ENCODE measurements at regions not wholly inside any gene's neighbourhood (a gene's known extent, or its start where the extent isn't known, plus 50 kb on each side); places are given as distances from the start of the nearest gene placed in this dataset.

- no peak for DNase-seq (ENCODE audit: low read depth in 1 of 2, low spot score in 1 of 2)
- no peak overlapping the region for H3K27ac ChIP-seq (replicated peaks)
- peaks cover 2% of the 10 kb centered on the region for H3K27me3 ChIP-seq (ENCODE audit: insufficient read depth, poor library complexity, severe bottlenecking)
- no peak overlapping the region for H3K4me3 ChIP-seq (replicated peaks; ENCODE audit: insufficient read depth, low read length)
- TF ChIP-seq CTCF (IDR thresholded peaks at IDR 0.05; ENCODE audit: insufficient read depth, low read length) (no peak), REST (IDR thresholded peaks at IDR 0.05; ENCODE audit: insufficient replicate concordance, low read depth) (no peak), SPI1 (IDR thresholded peaks at IDR 0.05; ENCODE audit: borderline replicate concordance, low read depth) (no peak), POLR2AphosphoS5 (IDR thresholded peaks at IDR 0.05; ENCODE audit: low read depth) (no peak), GABPA (IDR thresholded peaks at IDR 0.05; ENCODE audit: low read depth) (no peak)
These were observed 165.5 kb downstream of the SCP2D1 start for GRCh38 chr20:18979132-18979531.

GRCh38 chr20:18981962-18982539, 168.5 kb downstream of the SCP2D1 start:
- DNase-seq (ENCODE audit: low read depth in 1 of 2, low spot score in 1 of 2), result no peak
- TF ChIP-seq SPI1 (IDR thresholded peaks at IDR 0.05; ENCODE audit: borderline replicate concordance, low read depth) (no peak), POLR2AphosphoS5 (IDR thresholded peaks at IDR 0.05; ENCODE audit: low read depth) (no peak), GABPA (IDR thresholded peaks at IDR 0.05; ENCODE audit: low read depth) (no peak), REST (IDR thresholded peaks at IDR 0.05; ENCODE audit: insufficient replicate concordance, low read depth) (no peak), CTCF (IDR thresholded peaks at IDR 0.05; ENCODE audit: insufficient read depth, low read length) (no peak)

GRCh38 chr20:18983796-18984195, 170.2 kb downstream of the SCP2D1 start:
- TF ChIP-seq SPI1 (IDR thresholded peaks at IDR 0.05; ENCODE audit: borderline replicate concordance, low read depth), result no peak
- no peak for TF ChIP-seq CTCF (IDR thresholded peaks at IDR 0.05; ENCODE audit: insufficient read depth, low read length)

More at GRCh38 chr20:18981962-18982539, 168.5 kb downstream of the SCP2D1 start:
- Histone ChIP-seq H3K4me3 (replicated peaks; ENCODE audit: insufficient read depth, low read length) (no peak overlapping the region), H3K27ac (replicated peaks) (no peak overlapping the region), H3K27me3 (ENCODE audit: insufficient read depth, poor library complexity, severe bottlenecking) (peaks cover 2% of the 10 kb centered on the region)

More at GRCh38 chr20:18983796-18984195, 170.2 kb downstream of the SCP2D1 start:
- H3K27ac ChIP-seq (replicated peaks), result no peak overlapping the region
- H3K27me3 ChIP-seq (ENCODE audit: insufficient read depth, poor library complexity, severe bottlenecking), result peaks cover 2% of the 10 kb centered on the region
- DNase-seq (ENCODE audit: low read depth in 1 of 2, low spot score in 1 of 2), result no peak
- H3K4me3 ChIP-seq (replicated peaks; ENCODE audit: insufficient read depth, low read length), result no peak overlapping the region

Measured in HL-60 (cell line).